Neural progenitor cell (in vitro differentiated cells): ENCODE measurements at regions not wholly inside any gene's neighbourhood (a gene's known extent, or its start where the extent isn't known, plus 50 kb on each side); places are given as distances from the start of the nearest gene placed in this dataset.

Experiments
- DNase-seq: peaks from one replicate; pipeline ENCODE4 v3.0.0-alpha.2; 2016; ENCODE audit warnings: low spot score
- H2AFZ ChIP-seq: fragments of 200-600 bp; sonication (generic); replicated peaks from 2 replicates; pipeline ENCODE4 v1.6.1; 2016; ENCODE audit warnings: antibody characterized with exemption
- H3F3A ChIP-seq: fragments of 200-600 bp; sonication (generic); 2 replicates; pipeline ENCODE4 v1.6.1; 2016; ENCODE audit warnings: antibody characterized with exemption, low read depth
- H3K27ac ChIP-seq: fragments of 200-600 bp; sonication (generic); 2 replicates; pipeline ENCODE4 v1.5.1; 2016; ENCODE audit warnings: mild to moderate bottlenecking
- H3K27me3 ChIP-seq: fragments of 200-600 bp; sonication (generic); 2 replicates; pipeline ENCODE4 v1.6.1; 2016; ENCODE audit warnings: mild to moderate bottlenecking, moderate library complexity
- H3K36me3 ChIP-seq: fragments of 200-600 bp; sonication (generic); 2 replicates; pipeline ENCODE4 v1.5.1; 2016
- H3K4me1 ChIP-seq: fragments of 200-600 bp; sonication (generic); 2 replicates; pipeline ENCODE4 v1.6.1; 2016; ENCODE audit warnings: mixed run types
- H3K4me2 ChIP-seq: fragments of 200-600 bp; sonication (generic); 2 replicates; pipeline ENCODE4 v1.6.1; 2016
- H3K4me3 ChIP-seq: fragments of 200-600 bp; sonication (generic); 2 replicates; pipeline ENCODE4 v1.5.1; 2016
- H3K79me2 ChIP-seq: fragments of 200-600 bp; sonication (generic); 2 replicates; pipeline ENCODE4 v1.6.1; 2016; ENCODE audit warnings: low read depth
- H3K9ac ChIP-seq: fragments of 200-600 bp; sonication (generic); 2 replicates; pipeline ENCODE4 v1.6.1; 2016
- H3K9me3 ChIP-seq: fragments of 200-600 bp; sonication (generic); 2 replicates; pipeline ENCODE4 v1.5.1; 2016; ENCODE audit warnings: low read depth
- H4K20me1 ChIP-seq: fragments of 200-600 bp; sonication (generic); 2 replicates; pipeline ENCODE4 v1.6.1; 2016; ENCODE audit warnings: low read depth
- H3K27ac Mint-ChIP-seq: 3 replicates; pipeline ENCODE4 v1.8.0; 2021; ENCODE audit warnings: mixed read lengths
- H3K27me3 Mint-ChIP-seq: 2 replicates; pipeline ENCODE4 v1.8.0; 2022; ENCODE audit warnings: low read depth, mild to moderate bottlenecking, inconsistent platforms, moderate library complexity, mixed read lengths; ENCODE audit not compliant: insufficient read depth
- H3K36me3 Mint-ChIP-seq: 3 replicates; pipeline ENCODE4 v1.8.0; 2021; ENCODE audit warnings: mixed read lengths
- H3K4me1 Mint-ChIP-seq: 3 replicates; pipeline ENCODE4 v1.8.0; 2021; ENCODE audit warnings: mixed read lengths
- H3K4me3 Mint-ChIP-seq: 3 replicates; pipeline ENCODE4 v1.8.0; 2021; ENCODE audit warnings: mild to moderate bottlenecking, moderate library complexity, mixed read lengths
- H3K9me3 Mint-ChIP-seq: 3 replicates; pipeline ENCODE4 v1.8.0; 2020; ENCODE audit warnings: mixed read lengths
- CTCF ChIP-seq: fragments of 200-600 bp; sonication (generic); IDR thresholded peaks from 2 replicates; pipeline ENCODE4 v1.5.1; 2017; ENCODE audit warnings: antibody characterized with exemption, mild to moderate bottlenecking
- EZH2 ChIP-seq: fragments of 200-600 bp; sonication (generic); IDR thresholded peaks from 2 replicates; pipeline ENCODE4 v1.6.1; 2017; ENCODE audit warnings: antibody characterized with exemption, mild to moderate bottlenecking, moderate library complexity
- EZH2phosphoT487 ChIP-seq: fragments of 200-600 bp; sonication (generic); IDR thresholded peaks from 2 replicates; pipeline ENCODE4 v1.6.1; 2017; ENCODE audit warnings: antibody characterized with exemption

DNA sequence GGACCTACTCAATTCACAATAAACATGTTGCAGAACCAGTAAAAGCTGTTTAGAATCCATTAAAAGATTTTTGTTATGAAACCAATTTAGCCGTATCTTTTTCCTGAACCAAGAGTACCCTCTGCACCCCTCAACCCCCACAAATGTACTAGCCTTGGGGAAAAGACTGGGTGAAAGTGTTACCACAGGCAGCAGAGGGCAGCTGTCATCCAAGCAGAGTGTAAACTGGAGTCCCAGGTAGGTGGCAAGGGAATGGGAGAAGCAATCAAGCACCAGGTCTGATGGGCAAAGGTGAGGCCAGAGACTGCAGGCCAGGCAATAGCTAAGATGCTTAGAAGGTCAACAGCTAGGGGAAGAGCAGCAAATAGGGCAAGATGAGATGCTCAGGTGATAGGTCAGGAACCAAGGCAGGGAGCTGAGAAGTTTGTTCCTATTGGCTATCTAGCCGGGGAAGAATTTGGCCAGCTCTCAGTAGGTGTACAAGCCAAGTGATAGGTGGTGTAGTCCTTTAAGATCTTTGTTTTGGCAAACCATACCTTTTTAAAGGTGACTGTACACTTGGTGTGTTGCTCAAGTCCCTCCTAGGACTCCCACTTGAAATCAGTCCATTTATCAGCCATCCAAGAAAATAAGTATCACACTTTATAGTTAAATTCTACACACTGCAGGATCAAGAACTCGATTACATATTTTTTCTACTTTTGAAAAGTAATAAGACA is 77.8 kb upstream of the CCDC112 start:
- no peak for TF ChIP-seq EZH2
- TF ChIP-seq CTCF: peak; percentile 29
- no peaks in the 10 kb centered on the region for H3K36me3 ChIP-seq
- no peak overlapping the region for H3K9ac ChIP-seq
- Mint-ChIP-seq H3K27ac (no peak overlapping the region), H3K4me1 (no peaks in the 10 kb centered on the region), H3K9me3 (no peaks in the 10 kb centered on the region), H3K36me3 (no peaks in the 10 kb centered on the region), H3K4me3 (no peak overlapping the region), H3K27me3 (no peaks in the 10 kb centered on the region)
- H3K27me3 ChIP-seq: no peaks in the 10 kb centered on the region
- H3K27ac ChIP-seq: no peak overlapping the region
- no peaks in the 10 kb centered on the region for H3K4me1 ChIP-seq
- no peak for DNase-seq
- H3K79me2 ChIP-seq: no peaks in the 10 kb centered on the region
- no peaks in the 10 kb centered on the region for H4K20me1 ChIP-seq
- no peak overlapping the region for H3K4me3 ChIP-seq
- H3K4me2 ChIP-seq: no peak overlapping the region
- H3K9me3 ChIP-seq: no peaks in the 10 kb centered on the region
- H3F3A ChIP-seq: no peaks in the 10 kb centered on the region
- no peak overlapping the region for H2AFZ ChIP-seq

DNA sequence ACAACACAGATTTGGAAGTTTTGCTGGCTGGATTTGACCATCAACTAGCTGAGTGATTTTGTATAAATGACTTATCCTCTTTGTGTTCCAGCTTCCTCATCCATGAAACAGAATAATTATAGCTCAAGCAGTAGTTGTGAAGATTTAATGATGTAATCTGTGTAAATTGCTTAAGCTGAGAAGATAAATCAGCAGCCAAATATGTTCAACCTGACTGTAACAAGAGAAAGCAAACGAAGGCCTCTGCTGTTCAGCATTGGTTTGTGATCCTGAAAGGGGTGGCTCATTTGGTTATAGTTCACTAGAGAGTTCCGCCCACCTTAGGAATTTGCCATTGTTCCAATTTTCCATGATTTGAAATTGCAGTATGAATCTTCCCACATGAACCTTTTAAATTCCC is 75.7 kb upstream of the CCDC112 start:
- Mint-ChIP-seq H3K27ac (no peak overlapping the region), H3K4me1 (no peaks in the 10 kb centered on the region), H3K27me3 (no peaks in the 10 kb centered on the region), H3K36me3 (no peaks in the 10 kb centered on the region), H3K9me3 (no peaks in the 10 kb centered on the region), H3K4me3 (no peak overlapping the region)
- Histone ChIP-seq H3K4me3 (no peak overlapping the region), H3K4me1 (no peaks in the 10 kb centered on the region), H2AFZ (no peak overlapping the region), H3K27me3 (no peaks in the 10 kb centered on the region), H3K4me2 (no peak overlapping the region), H4K20me1 (no peaks in the 10 kb centered on the region), H3F3A (no peaks in the 10 kb centered on the region), H3K9ac (no peak overlapping the region), H3K36me3 (no peaks in the 10 kb centered on the region), H3K79me2 (no peaks in the 10 kb centered on the region), H3K27ac (no peak overlapping the region), H3K9me3 (no peaks in the 10 kb centered on the region)
- DNase-seq: no peak
- TF ChIP-seq CTCF (no peak), EZH2 (no peak), EZH2phosphoT487 (no peak)

DNA sequence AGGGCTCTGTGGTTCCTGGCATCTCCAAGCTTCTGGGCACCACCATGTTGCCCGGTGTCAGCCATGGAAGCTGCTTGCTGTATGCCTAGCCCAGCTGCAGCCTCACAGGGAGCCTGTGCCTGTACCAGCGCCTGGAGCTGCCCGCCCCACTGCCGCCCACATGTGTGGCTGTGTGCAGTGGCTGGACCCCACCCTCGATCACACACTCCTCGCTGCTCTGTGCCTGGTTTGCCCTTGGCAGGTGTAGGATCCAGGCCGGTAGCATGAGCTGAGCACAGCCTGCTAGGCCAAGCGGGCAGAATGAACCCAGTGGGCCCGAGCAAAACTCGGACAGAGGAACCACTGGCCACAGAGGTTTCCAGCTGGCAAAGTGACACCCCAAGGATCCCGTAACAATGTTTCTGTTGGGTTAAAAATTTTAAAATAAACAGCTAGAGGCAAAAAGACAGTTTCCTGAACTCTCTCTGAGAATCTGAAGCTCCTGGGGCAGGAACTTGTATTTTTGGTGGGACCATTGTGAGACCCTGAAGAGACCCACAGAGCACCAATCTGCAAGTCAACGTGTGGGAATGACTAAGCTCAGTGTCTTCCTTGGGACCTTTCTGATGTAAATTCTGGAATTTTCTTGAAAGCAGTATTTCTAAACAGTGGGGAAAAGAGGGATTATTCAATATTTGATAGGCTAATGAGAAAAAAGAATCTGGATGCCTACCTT is 73.1 kb upstream of the CCDC112 start:
- H3K4me2 ChIP-seq: no peak overlapping the region

More for the DNA sequence above, 73.1 kb upstream of the CCDC112 start:
- Histone ChIP-seq H3K27ac (no peak overlapping the region), H3K9ac (no peak overlapping the region), H3K27me3 (no peaks in the 10 kb centered on the region), H3K4me1 (no peaks in the 10 kb centered on the region), H3K79me2 (no peaks in the 10 kb centered on the region), H3K4me3 (no peak overlapping the region), H4K20me1 (no peaks in the 10 kb centered on the region), H3F3A (no peaks in the 10 kb centered on the region), H3K36me3 (no peaks in the 10 kb centered on the region), H2AFZ (peak overlapping the region; percentile 65), H3K9me3 (no peaks in the 10 kb centered on the region)
- no peaks in the 10 kb centered on the region for H3K36me3 Mint-ChIP-seq
- TF ChIP-seq EZH2phosphoT487 (no peak), CTCF (no peak), EZH2 (no peak)
- peaks cover 11% of the 10 kb centered on the region for H3K4me1 Mint-ChIP-seq
- H3K4me3 Mint-ChIP-seq: no peak overlapping the region
- H3K27ac Mint-ChIP-seq: no peak overlapping the region
- no peaks in the 10 kb centered on the region for H3K9me3 Mint-ChIP-seq
- no peaks in the 10 kb centered on the region for H3K27me3 Mint-ChIP-seq
- no peak for DNase-seq
